ENCODE measurements at regions not wholly inside any gene's neighbourhood (a gene's known extent, or its start where the extent isn't known, plus 50 kb on each side); places are given as distances from the start of the nearest gene placed in this dataset.
"Not testable (repeated sequence)": the region's sequence is repeated elsewhere in the genome, so short reads cannot be mapped to it uniquely, and the experiment has no call there.

- not testable (repeated sequence) for DNase-seq (ENCODE audit: low spot score); ATAC-seq
These were observed 60.9 kb upstream of the LAPTM4A start for GRCh38 chr2:20112361-20112760.

- DNase-seq (ENCODE audit: low spot score) (no peak), ATAC-seq (no peak)
These were observed 60.1 kb upstream of the LAPTM4A start for GRCh38 chr2:20111311-20112131.

- no peak for ATAC-seq
- DNase-seq (ENCODE audit: low spot score), result no peak
These were observed 59.4 kb upstream of the LAPTM4A start for GRCh38 chr2:20110876-20111275.

GRCh38 chr2:20110383-20110782 is 59.0 kb upstream of the LAPTM4A start:
- DNase-seq (ENCODE audit: low spot score) (no peak), ATAC-seq (no peak)

GRCh38 chr2:20108655-20109396 is 57.4 kb upstream of the LAPTM4A start:
- DNase-seq (ENCODE audit: low spot score) (no peak), ATAC-seq (peak; percentile 29)

GRCh38 chr2:20107776-20108175 is 56.3 kb upstream of the LAPTM4A start:
- ATAC-seq (no peak), DNase-seq (ENCODE audit: low spot score) (no peak)

GRCh38 chr2:20107352-20107751 is 55.9 kb upstream of the LAPTM4A start:
- DNase-seq (ENCODE audit: low spot score) (no peak), ATAC-seq (no peak)

GRCh38 chr2:20106746-20107145 is 55.3 kb upstream of the LAPTM4A start:
- peak; percentile 77 for ATAC-seq
- peak; percentile 77 for DNase-seq (ENCODE audit: low spot score)

- DNase-seq (ENCODE audit: low spot score) (no peak), ATAC-seq (peak; percentile 30)
These were observed 53.6 kb upstream of the LAPTM4A start for GRCh38 chr2:20104900-20105545.

GRCh38 chr2:20103530-20103929 is 52.1 kb upstream of the LAPTM4A start:
- ATAC-seq (peak; percentile 72), DNase-seq (ENCODE audit: low spot score) (no peak)
